Posterior vena cava (tissue), 2 donors: ENCODE measurements at regions not wholly inside any gene's neighbourhood (a gene's known extent, or its start where the extent isn't known, plus 50 kb on each side); places are given as distances from the start of the nearest gene placed in this dataset.

ENCODE experiments used
- DNase-seq: peaks from one replicate; pipeline ENCODE4 v3.0.0-alpha.2; 2020; ENCODE audit warnings: low spot score
- intact Hi-C, 2 donors: fragments of 100-400 bp; cut with DNase I; formaldehyde crosslinking; loops; one replicate each; pipeline versions ENCODE4 v1.14.1 to v1.14.2; 2022 to 2023
- donor health status: DM: yes; HTN: yes; CAD: no.
- donor health status: DM: yes; HTN: yes; CAD: no.

GRCh38 chr10:29026065-29026797 lies 262.6 kb upstream of the LYZL1 start:
- intact Hi-C loops: no loop called here
- DNase-seq: no peak

GRCh38 chr10:29026802-29027580 lies 261.9 kb upstream of the LYZL1 start:
- intact Hi-C loops: no loop called here
- no peak for DNase-seq

- intact Hi-C loops: no loop called here
- DNase-seq: no peak
Observed at GRCh38 chr10:29028486-29028885, 260.4 kb upstream of the LYZL1 start.

GRCh38 chr10:29030900-29031299 lies 258.0 kb upstream of the LYZL1 start:
- intact Hi-C loops: no loop called here
- DNase-seq: no peak

- intact Hi-C loops: no loop called here
- DNase-seq: no peak
Observed at GRCh38 chr10:29032169-29032568, 256.7 kb upstream of the LYZL1 start.

- intact Hi-C loops: no loop called here
- DNase-seq: no peak
Observed at GRCh38 chr10:29033311-29033940, 255.4 kb upstream of the LYZL1 start.

- intact Hi-C loops: no loop called here
- no peak for DNase-seq
Observed at GRCh38 chr10:29034592-29034991, 254.3 kb upstream of the LYZL1 start.

- intact Hi-C loops: no loop called here
- no peak for DNase-seq
Observed at GRCh38 chr10:29035721-29036120, 253.1 kb upstream of the LYZL1 start.

GRCh38 chr10:29037348-29038113 lies 251.3 kb upstream of the LYZL1 start:
- intact Hi-C loops: no loop called here
- no peak for DNase-seq

- intact Hi-C loops: no loop called here
- no peak for DNase-seq
Observed at GRCh38 chr10:29039091-29039490, 249.8 kb upstream of the LYZL1 start.

- no peak for DNase-seq
- intact Hi-C loops: no loop called here
Observed at GRCh38 chr10:29039677-29040189, 249.1 kb upstream of the LYZL1 start.

- intact Hi-C loops: no loop called here
- no peak for DNase-seq
Observed at GRCh38 chr10:29041616-29042015, 247.3 kb upstream of the LYZL1 start.

GRCh38 chr10:29048506-29048905 lies 240.4 kb upstream of the LYZL1 start:
- no peak for DNase-seq
- intact Hi-C loops: no loop called here

GRCh38 chr10:29050081-29050480 lies 238.8 kb upstream of the LYZL1 start:
- DNase-seq: no peak
- intact Hi-C loops: no loop called here

GRCh38 chr10:29055101-29055500 lies 233.8 kb upstream of the LYZL1 start:
- no peak for DNase-seq
- intact Hi-C loops: no loop called here

- intact Hi-C loops: no loop called here
- DNase-seq: no peak
Observed at GRCh38 chr10:29056729-29057128, 232.1 kb upstream of the LYZL1 start.

- intact Hi-C loops: no loop called here
- DNase-seq: no peak
Observed at GRCh38 chr10:29057822-29058331, 231.0 kb upstream of the LYZL1 start.

GRCh38 chr10:29063806-29064644 lies 224.8 kb upstream of the LYZL1 start:
- intact Hi-C loops: no loop called here
- DNase-seq: no peak

- intact Hi-C loops: no loop called here
- DNase-seq: no peak
Observed at GRCh38 chr10:29064680-29065079, 224.2 kb upstream of the LYZL1 start.
